ENCODE measurements at regions not wholly inside any gene's neighbourhood (a gene's known extent, or its start where the extent isn't known, plus 50 kb on each side); places are given as distances from the start of the nearest gene placed in this dataset.

GRCh38 chr5:3217114-3217513 is 378.5 kb upstream of the IRX1 start:
- H3K27me3 Mint-ChIP-seq (ENCODE audit: unreplicated experiment) = peaks cover 10% of the 10 kb centered on the region
- no peak for DNase-seq
- H3K9me3 Mint-ChIP-seq (ENCODE audit: unreplicated experiment) = no peaks in the 10 kb centered on the region
- H3K27ac Mint-ChIP-seq (ENCODE audit: unreplicated experiment) = peak overlapping the region; percentile 28
- peaks cover 19% of the 10 kb centered on the region for H3K4me1 Mint-ChIP-seq (ENCODE audit: low read depth, unreplicated experiment)
- TF ChIP-seq CTCF (IDR thresholded peaks at IDR 0.05; ENCODE audit: partially characterized antibody, unreplicated experiment) = no peak
- H3K36me3 Mint-ChIP-seq (ENCODE audit: unreplicated experiment) = no peaks in the 10 kb centered on the region
- no peak overlapping the region for H3K4me3 Mint-ChIP-seq (ENCODE audit: unreplicated experiment)

- peaks cover 19% of the 10 kb centered on the region for H3K4me1 Mint-ChIP-seq (ENCODE audit: low read depth, unreplicated experiment)
- no peaks in the 10 kb centered on the region for H3K36me3 Mint-ChIP-seq (ENCODE audit: unreplicated experiment)
- H3K27ac Mint-ChIP-seq (ENCODE audit: unreplicated experiment) = no peak overlapping the region
- H3K4me3 Mint-ChIP-seq (ENCODE audit: unreplicated experiment) = no peak overlapping the region
- peaks cover 10% of the 10 kb centered on the region for H3K27me3 Mint-ChIP-seq (ENCODE audit: unreplicated experiment)
- no peaks in the 10 kb centered on the region for H3K9me3 Mint-ChIP-seq (ENCODE audit: unreplicated experiment)
- no peak for DNase-seq
- no peak for TF ChIP-seq CTCF (IDR thresholded peaks at IDR 0.05; ENCODE audit: partially characterized antibody, unreplicated experiment)
Measured at GRCh38 chr5:3216386-3216785, 379.2 kb upstream of the IRX1 start.

- Mint-ChIP-seq H3K4me1 (ENCODE audit: low read depth, unreplicated experiment) (peaks cover 17% of the 10 kb centered on the region), H3K27me3 (ENCODE audit: unreplicated experiment) (peaks cover 8% of the 10 kb centered on the region), H3K4me3 (ENCODE audit: unreplicated experiment) (no peak overlapping the region), H3K36me3 (ENCODE audit: unreplicated experiment) (no peaks in the 10 kb centered on the region), H3K27ac (ENCODE audit: unreplicated experiment) (no peak overlapping the region), H3K9me3 (ENCODE audit: unreplicated experiment) (peaks cover 3% of the 10 kb centered on the region)
- no peak for TF ChIP-seq CTCF (IDR thresholded peaks at IDR 0.05; ENCODE audit: partially characterized antibody, unreplicated experiment)
- no peak for DNase-seq
Measured at GRCh38 chr5:3214838-3215374, 380.7 kb upstream of the IRX1 start.

- DNase-seq = no peak
- H3K36me3 Mint-ChIP-seq (ENCODE audit: unreplicated experiment) = no peaks in the 10 kb centered on the region
- peaks cover 3% of the 10 kb centered on the region for H3K9me3 Mint-ChIP-seq (ENCODE audit: unreplicated experiment)
- H3K4me1 Mint-ChIP-seq (ENCODE audit: low read depth, unreplicated experiment) = peaks cover 17% of the 10 kb centered on the region
- H3K27ac Mint-ChIP-seq (ENCODE audit: unreplicated experiment) = no peak overlapping the region
- no peak overlapping the region for H3K4me3 Mint-ChIP-seq (ENCODE audit: unreplicated experiment)
- H3K27me3 Mint-ChIP-seq (ENCODE audit: unreplicated experiment) = peaks cover 6% of the 10 kb centered on the region
- no peak for TF ChIP-seq CTCF (IDR thresholded peaks at IDR 0.05; ENCODE audit: partially characterized antibody, unreplicated experiment)
Measured at GRCh38 chr5:3214396-3214795, 381.2 kb upstream of the IRX1 start.

GRCh38 chr5:3212869-3213268 is 382.8 kb upstream of the IRX1 start:
- no peak for DNase-seq
- Mint-ChIP-seq H3K27ac (ENCODE audit: unreplicated experiment) (no peak overlapping the region), H3K36me3 (ENCODE audit: unreplicated experiment) (no peaks in the 10 kb centered on the region), H3K9me3 (ENCODE audit: unreplicated experiment) (peaks cover 3% of the 10 kb centered on the region), H3K4me3 (ENCODE audit: unreplicated experiment) (no peak overlapping the region), H3K27me3 (ENCODE audit: unreplicated experiment) (peaks cover 6% of the 10 kb centered on the region), H3K4me1 (ENCODE audit: low read depth, unreplicated experiment) (peaks cover 17% of the 10 kb centered on the region)
- no peak for TF ChIP-seq CTCF (IDR thresholded peaks at IDR 0.05; ENCODE audit: partially characterized antibody, unreplicated experiment)

All from glutamatergic neuron (in vitro differentiated cells).